HG03095 (cell line): ENCODE measurements at regions not wholly inside any gene's neighbourhood (a gene's known extent, or its start where the extent isn't known, plus 50 kb on each side); places are given as distances from the start of the nearest gene placed in this dataset.
"Not testable (repeated sequence)": the region's sequence is repeated elsewhere in the genome, so short reads cannot be mapped to it uniquely, and the experiment has no call there.

Experiments used
- ATAC-seq: cut with Tn5 transposase; IDR thresholded peaks from one replicate; pipeline ENCODE4 v1.9.1; 2021; ENCODE audit warnings: moderate library complexity; ENCODE audit not compliant: unreplicated experiment

GRCh38 chr2:111385226-111385957 is 264.7 kb downstream of the BCL2L11 start:
- ATAC-seq: not testable (repeated sequence)

- ATAC-seq: not testable (repeated sequence)
These were observed 269.9 kb downstream of the BCL2L11 start for GRCh38 chr2:111390605-111391004.

GRCh38 chr2:111395350-111396128 is 274.8 kb downstream of the BCL2L11 start:
- ATAC-seq: not testable (repeated sequence)

- not testable (repeated sequence) for ATAC-seq
These were observed 280.0 kb downstream of the BCL2L11 start for GRCh38 chr2:111400598-111401253.

GRCh38 chr2:111401270-111402140 is 280.8 kb downstream of the BCL2L11 start:
- ATAC-seq: not testable (repeated sequence)

GRCh38 chr2:111402450-111402849 is 281.7 kb downstream of the BCL2L11 start:
- not testable (repeated sequence) for ATAC-seq

- not testable (repeated sequence) for ATAC-seq
These were observed 282.6 kb downstream of the BCL2L11 start for GRCh38 chr2:111403287-111403686.

- not testable (repeated sequence) for ATAC-seq
These were observed 285.9 kb downstream of the BCL2L11 start for GRCh38 chr2:111406616-111407015.

GRCh38 chr2:111407632-111408194 is 287.0 kb downstream of the BCL2L11 start:
- ATAC-seq: not testable (repeated sequence)

- not testable (repeated sequence) for ATAC-seq
These were observed 290.2 kb downstream of the BCL2L11 start for GRCh38 chr2:111410868-111411406.

- not testable (repeated sequence) for ATAC-seq
These were observed 291.4 kb downstream of the BCL2L11 start for GRCh38 chr2:111411867-111412681.

GRCh38 chr2:111412841-111413650 is 292.3 kb downstream of the BCL2L11 start:
- ATAC-seq: not testable (repeated sequence)

GRCh38 chr2:111413950-111414349 is 293.2 kb downstream of the BCL2L11 start:
- not testable (repeated sequence) for ATAC-seq

GRCh38 chr2:111415765-111416743 is 295.3 kb downstream of the BCL2L11 start:
- not testable (repeated sequence) for ATAC-seq

- ATAC-seq: not testable (repeated sequence)
These were observed 296.3 kb downstream of the BCL2L11 start for GRCh38 chr2:111417026-111417425.

- not testable (repeated sequence) for ATAC-seq
These were observed 297.6 kb downstream of the BCL2L11 start for GRCh38 chr2:111418091-111418875.
